ENCODE measurements at regions not wholly inside any gene's neighbourhood (a gene's known extent, or its start where the extent isn't known, plus 50 kb on each side); places are given as distances from the start of the nearest gene placed in this dataset.

DNA sequence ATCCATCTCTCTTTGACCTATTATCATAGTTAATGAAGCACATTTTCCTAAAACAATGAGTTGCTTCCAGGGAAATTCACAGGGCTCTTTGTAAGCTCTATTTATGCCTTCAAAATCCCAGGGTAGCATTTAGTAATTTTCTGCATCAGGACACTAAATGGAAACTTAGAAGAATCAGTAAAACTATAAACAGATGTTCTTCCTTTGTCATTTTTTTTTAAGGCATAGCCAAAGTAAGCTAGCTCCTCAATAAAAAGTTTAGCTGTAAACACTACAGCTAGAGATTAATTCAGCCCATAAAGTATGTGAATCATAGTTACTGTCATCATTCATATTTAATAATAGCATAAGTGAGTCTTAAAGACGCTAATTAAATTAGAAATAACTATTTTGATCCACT, 79.3 kb downstream of the RPL22L1 start:
- no peak overlapping the region for H3K4me3 Mint-ChIP-seq (ENCODE audit: low read depth, unreplicated experiment)
- CTCF ChIA-PET, result interaction anchor here (0.6 kb wide), 1 partner anchor 418 kb away, joined by 4 read pairs; no protein-coding TSS in a partner anchor
- H3K27ac Mint-ChIP-seq (ENCODE audit: unreplicated experiment), result no peak overlapping the region
- intact Hi-C loops (cut with micrococcal nuclease; ENCODE audit: unreplicated experiment), result no loop called here
- no peaks in the 10 kb centered on the region for H3K4me1 Mint-ChIP-seq (ENCODE audit: low read depth, unreplicated experiment)
- H3K36me3 Mint-ChIP-seq (ENCODE audit: insufficient read depth, unreplicated experiment), result no peaks in the 10 kb centered on the region
- no peaks in the 10 kb centered on the region for H3K9me3 Mint-ChIP-seq (ENCODE audit: low read depth, unreplicated experiment)
- no TSS peak for BruUV-seq (replicated peaks)
- no peak for DNase-seq
- TF ChIP-seq, protein P1, sequence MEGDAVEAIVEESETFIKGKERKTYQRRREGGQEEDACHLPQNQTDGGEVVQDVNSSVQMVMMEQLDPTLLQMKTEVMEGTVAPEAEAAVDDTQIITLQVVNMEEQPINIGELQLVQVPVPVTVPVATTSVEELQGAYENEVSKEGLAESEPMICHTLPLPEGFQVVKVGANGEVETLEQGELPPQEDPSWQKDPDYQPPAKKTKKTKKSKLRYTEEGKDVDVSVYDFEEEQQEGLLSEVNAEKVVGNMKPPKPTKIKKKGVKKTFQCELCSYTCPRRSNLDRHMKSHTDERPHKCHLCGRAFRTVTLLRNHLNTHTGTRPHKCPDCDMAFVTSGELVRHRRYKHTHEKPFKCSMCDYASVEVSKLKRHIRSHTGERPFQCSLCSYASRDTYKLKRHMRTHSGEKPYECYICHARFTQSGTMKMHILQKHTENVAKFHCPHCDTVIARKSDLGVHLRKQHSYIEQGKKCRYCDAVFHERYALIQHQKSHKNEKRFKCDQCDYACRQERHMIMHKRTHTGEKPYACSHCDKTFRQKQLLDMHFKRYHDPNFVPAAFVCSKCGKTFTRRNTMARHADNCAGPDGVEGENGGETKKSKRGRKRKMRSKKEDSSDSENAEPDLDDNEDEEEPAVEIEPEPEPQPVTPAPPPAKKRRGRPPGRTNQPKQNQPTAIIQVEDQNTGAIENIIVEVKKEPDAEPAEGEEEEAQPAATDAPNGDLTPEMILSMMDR (IDR thresholded peaks at IDR 0.05; ENCODE audit: unreplicated experiment), result no peak
- peaks cover 5% of the 10 kb centered on the region for H3K27me3 Mint-ChIP-seq (ENCODE audit: unreplicated experiment)

- TF ChIP-seq, protein P1 (IDR thresholded peaks at IDR 0.05; ENCODE audit: unreplicated experiment), result no peak
- Mint-ChIP-seq H3K4me3 (ENCODE audit: low read depth, unreplicated experiment) (no peak overlapping the region), H3K27ac (ENCODE audit: unreplicated experiment) (no peak overlapping the region), H3K9me3 (ENCODE audit: low read depth, unreplicated experiment) (no peaks in the 10 kb centered on the region), H3K27me3 (ENCODE audit: unreplicated experiment) (peaks cover 24% of the 10 kb centered on the region), H3K36me3 (ENCODE audit: insufficient read depth, unreplicated experiment) (no peaks in the 10 kb centered on the region), H3K4me1 (ENCODE audit: low read depth, unreplicated experiment) (no peaks in the 10 kb centered on the region)
- CTCF ChIA-PET, result interaction anchor here (0.7 kb wide), 1 partner anchor 826 kb away, joined by 4 read pairs; no protein-coding TSS in a partner anchor
- intact Hi-C loops (cut with micrococcal nuclease; ENCODE audit: unreplicated experiment), result no loop called here
- no TSS peak for BruUV-seq (replicated peaks)
- DNase-seq, result no peak
These were observed 82.5 kb downstream of the RPL22L1 start for GRCh38 chr3:170787464-170787863.

DNA sequence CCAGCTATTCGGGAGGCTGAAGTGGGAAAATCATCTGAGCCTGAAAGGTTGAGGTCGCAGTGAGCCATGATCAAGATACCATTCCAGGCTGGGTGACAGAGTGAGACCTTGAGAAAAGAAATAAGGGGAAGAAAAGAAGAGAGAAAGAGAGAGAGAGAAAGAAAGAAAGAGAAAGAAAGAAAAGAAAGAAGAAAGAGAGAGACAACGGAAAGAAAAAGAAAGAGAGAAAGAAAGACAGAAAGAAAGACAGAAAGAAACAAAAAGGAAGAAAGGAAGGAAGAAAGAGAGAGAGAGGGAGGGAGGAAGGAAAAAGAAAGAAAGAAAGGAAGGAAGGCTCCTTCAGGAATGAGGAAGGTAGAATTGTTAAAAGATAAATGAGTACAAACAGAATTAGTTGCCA, 84.5 kb downstream of the RPL22L1 start:
- TF ChIP-seq, protein P1 (IDR thresholded peaks at IDR 0.05; ENCODE audit: unreplicated experiment), result no peak
- no peaks in the 10 kb centered on the region for H3K9me3 Mint-ChIP-seq (ENCODE audit: low read depth, unreplicated experiment)
- no peak overlapping the region for H3K4me3 Mint-ChIP-seq (ENCODE audit: low read depth, unreplicated experiment)
- H3K27me3 Mint-ChIP-seq (ENCODE audit: unreplicated experiment), result peaks cover 36% of the 10 kb centered on the region
- no TSS peak for BruUV-seq (replicated peaks)
- no peak for DNase-seq
- H3K27ac Mint-ChIP-seq (ENCODE audit: unreplicated experiment), result no peak overlapping the region
- intact Hi-C loops (cut with micrococcal nuclease; ENCODE audit: unreplicated experiment), result no loop called here
- H3K36me3 Mint-ChIP-seq (ENCODE audit: insufficient read depth, unreplicated experiment), result no peaks in the 10 kb centered on the region
- no peaks in the 10 kb centered on the region for H3K4me1 Mint-ChIP-seq (ENCODE audit: low read depth, unreplicated experiment)
- CTCF ChIA-PET, result no interaction called here

GRCh38 chr3:170784406-170784805, 85.6 kb downstream of the RPL22L1 start:
- CTCF ChIA-PET, result interaction anchor here (0.6 kb wide), 1 partner anchor 675 kb away, joined by 4 read pairs; no protein-coding TSS in a partner anchor
- no peak for DNase-seq
- no peaks in the 10 kb centered on the region for H3K4me1 Mint-ChIP-seq (ENCODE audit: low read depth, unreplicated experiment)
- peaks cover 36% of the 10 kb centered on the region for H3K27me3 Mint-ChIP-seq (ENCODE audit: unreplicated experiment)
- TF ChIP-seq, protein P1 (IDR thresholded peaks at IDR 0.05; ENCODE audit: unreplicated experiment), result no peak
- no peaks in the 10 kb centered on the region for H3K9me3 Mint-ChIP-seq (ENCODE audit: low read depth, unreplicated experiment)
- H3K4me3 Mint-ChIP-seq (ENCODE audit: low read depth, unreplicated experiment), result no peak overlapping the region
- no TSS peak for BruUV-seq (replicated peaks)
- H3K27ac Mint-ChIP-seq (ENCODE audit: unreplicated experiment), result no peak overlapping the region
- H3K36me3 Mint-ChIP-seq (ENCODE audit: insufficient read depth, unreplicated experiment), result no peaks in the 10 kb centered on the region
- intact Hi-C loops (cut with micrococcal nuclease; ENCODE audit: unreplicated experiment), result no loop called here

Data from Calu3 (cell line).